Activated T-cell treated with anti-CD3 and anti-CD28 coated beads, Interleukin-2, amount 50 U/mL, for 4 hours (primary cell): ENCODE measurements at regions not wholly inside any gene's neighbourhood (a gene's known extent, or its start where the extent isn't known, plus 50 kb on each side); places are given as distances from the start of the nearest gene placed in this dataset.

Experiments
- ATAC-seq, 2 donors: fragments of 200-7000 bp; cut with Tn5 transposase; one replicate each; pipeline ENCODE4 v1.10.0; 2021
- DNase-seq: peaks from one replicate; pipeline ENCODE4 v3.0.0-alpha.2; 2020
- H3K27me3 Mint-ChIP-seq: one replicate; pipeline ENCODE4 v1.8.0; 2021; ENCODE audit warnings: low read depth, mixed read lengths
- H3K36me3 Mint-ChIP-seq: one replicate; pipeline ENCODE4 v1.8.0; 2022; ENCODE audit warnings: mixed read lengths; ENCODE audit not compliant: insufficient read depth
- H3K4me1 Mint-ChIP-seq: one replicate; pipeline ENCODE4 v1.8.0; 2021; ENCODE audit warnings: low read depth, mixed read lengths
- H3K4me3 Mint-ChIP-seq: one replicate; pipeline ENCODE4 v1.8.0; 2021; ENCODE audit warnings: mild to moderate bottlenecking, moderate library complexity, mixed read lengths
- H3K9me3 Mint-ChIP-seq: one replicate; pipeline ENCODE4 v1.8.0; 2021; ENCODE audit warnings: mixed read lengths

DNA sequence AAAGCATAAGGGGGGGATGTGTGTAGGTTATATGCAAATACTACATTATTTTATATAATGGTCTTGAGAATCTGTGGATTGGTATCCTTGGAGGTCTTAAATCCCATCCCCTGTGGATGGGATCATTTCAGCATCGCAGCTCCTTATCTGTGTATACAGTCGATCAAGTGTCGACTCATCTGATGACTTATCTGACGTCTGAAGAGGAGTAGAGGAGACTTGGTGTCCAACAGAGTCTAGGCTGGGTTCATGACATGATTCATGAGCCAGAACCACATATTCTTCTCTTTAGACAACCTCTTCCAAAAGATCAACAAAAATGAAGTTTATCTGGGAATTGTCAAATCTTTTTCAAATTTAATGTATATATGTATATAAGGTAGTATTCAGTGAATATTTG lies 220.7 kb downstream of the NR2F2 start:
- Mint-ChIP-seq H3K36me3 (no peaks in the 10 kb centered on the region), H3K9me3 (no peaks in the 10 kb centered on the region), H3K4me3 (no peak overlapping the region), H3K27me3 (no peaks in the 10 kb centered on the region), H3K4me1 (no peaks in the 10 kb centered on the region)
- DNase-seq (no peak), ATAC-seq (no peak)

GRCh38 chr15:96551722-96552121 lies 221.2 kb downstream of the NR2F2 start:
- Mint-ChIP-seq H3K4me3 (no peak overlapping the region), H3K9me3 (no peaks in the 10 kb centered on the region), H3K4me1 (no peaks in the 10 kb centered on the region), H3K36me3 (no peaks in the 10 kb centered on the region), H3K27me3 (no peaks in the 10 kb centered on the region)
- ATAC-seq, result no peak
- no peak for DNase-seq

GRCh38 chr15:96553006-96553405 lies 222.5 kb downstream of the NR2F2 start:
- Mint-ChIP-seq H3K4me1 (no peaks in the 10 kb centered on the region), H3K4me3 (no peak overlapping the region), H3K9me3 (no peaks in the 10 kb centered on the region), H3K27me3 (no peaks in the 10 kb centered on the region), H3K36me3 (no peaks in the 10 kb centered on the region)
- no peak for ATAC-seq
- no peak for DNase-seq

GRCh38 chr15:96553451-96553850 lies 223.0 kb downstream of the NR2F2 start:
- Mint-ChIP-seq H3K4me3 (no peak overlapping the region), H3K36me3 (no peaks in the 10 kb centered on the region), H3K4me1 (no peaks in the 10 kb centered on the region), H3K27me3 (no peaks in the 10 kb centered on the region), H3K9me3 (no peaks in the 10 kb centered on the region)
- DNase-seq (no peak), ATAC-seq (no peak)

GRCh38 chr15:96553931-96554330 lies 223.4 kb downstream of the NR2F2 start:
- Mint-ChIP-seq H3K4me1 (no peaks in the 10 kb centered on the region), H3K36me3 (no peaks in the 10 kb centered on the region), H3K9me3 (no peaks in the 10 kb centered on the region), H3K4me3 (no peak overlapping the region), H3K27me3 (no peaks in the 10 kb centered on the region)
- ATAC-seq (no peak), DNase-seq (no peak)

- Mint-ChIP-seq H3K9me3 (no peaks in the 10 kb centered on the region), H3K4me1 (no peaks in the 10 kb centered on the region), H3K4me3 (no peak overlapping the region), H3K27me3 (no peaks in the 10 kb centered on the region), H3K36me3 (no peaks in the 10 kb centered on the region)
- ATAC-seq (no peak), DNase-seq (no peak)
Measured at GRCh38 chr15:96554541-96554940, 224.0 kb downstream of the NR2F2 start.

DNA sequence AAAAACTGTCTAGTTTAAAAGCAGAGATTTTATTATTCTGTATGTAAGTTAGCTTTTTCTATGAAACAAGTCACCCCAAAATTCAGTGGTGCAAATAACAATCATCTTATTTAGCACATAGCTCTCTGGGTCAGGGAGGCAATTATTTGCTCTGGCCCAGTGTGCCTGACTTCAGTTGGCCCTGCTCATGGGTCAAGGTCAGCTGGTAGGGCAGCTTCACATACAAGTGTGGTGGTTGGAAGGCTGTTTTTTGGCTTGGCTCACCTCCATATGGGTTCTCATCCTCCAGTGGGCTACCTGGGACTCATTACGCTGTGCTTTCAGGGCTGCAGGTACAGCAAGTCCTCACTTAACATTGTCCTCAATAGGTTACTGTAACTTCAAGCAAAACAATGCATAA lies 228.6 kb downstream of the NR2F2 start:
- H3K4me1 Mint-ChIP-seq, result no peaks in the 10 kb centered on the region
- H3K4me3 Mint-ChIP-seq, result no peak overlapping the region
- H3K27me3 Mint-ChIP-seq, result peaks cover 2% of the 10 kb centered on the region
- H3K9me3 Mint-ChIP-seq, result no peaks in the 10 kb centered on the region
- DNase-seq (no peak), ATAC-seq (no peak)
- H3K36me3 Mint-ChIP-seq, result no peaks in the 10 kb centered on the region

- ATAC-seq (no peak), DNase-seq (no peak)
- Mint-ChIP-seq H3K27me3 (peaks cover 2% of the 10 kb centered on the region), H3K9me3 (no peaks in the 10 kb centered on the region), H3K4me3 (no peak overlapping the region), H3K36me3 (no peaks in the 10 kb centered on the region), H3K4me1 (no peaks in the 10 kb centered on the region)
Measured at GRCh38 chr15:96559631-96560030, 229.1 kb downstream of the NR2F2 start.

DNA sequence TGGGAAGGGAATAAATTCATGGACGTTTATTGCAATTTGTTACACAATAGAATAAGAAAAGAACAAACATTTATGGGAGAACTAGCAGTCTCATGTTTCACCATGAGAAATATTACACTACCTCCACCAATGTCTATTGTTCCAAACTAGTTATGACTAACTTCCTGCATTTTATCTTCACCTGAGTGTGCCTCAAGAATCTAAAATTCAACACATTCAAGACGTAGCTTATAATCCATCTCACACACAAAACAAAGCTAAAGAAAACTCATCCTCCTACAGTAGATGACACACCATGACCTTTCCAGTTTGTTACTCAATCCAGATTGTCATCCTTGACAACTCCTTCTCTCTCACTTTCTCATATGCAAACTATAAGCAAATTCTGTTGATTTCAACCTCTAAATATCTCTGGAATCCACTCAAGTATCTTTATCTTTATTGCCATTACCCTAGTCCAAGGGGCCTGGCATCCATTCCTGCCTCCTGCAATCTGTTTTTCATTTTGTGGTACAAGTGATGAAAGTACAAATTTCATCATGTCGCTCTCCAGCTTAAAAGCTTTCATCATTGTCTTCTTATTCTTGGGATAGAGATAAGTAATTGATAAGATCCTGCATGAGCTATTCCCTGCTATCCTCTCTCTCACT lies 229.9 kb downstream of the NR2F2 start:
- DNase-seq, result no peak
- H3K27me3 Mint-ChIP-seq, result peaks cover 2% of the 10 kb centered on the region
- H3K4me1 Mint-ChIP-seq, result no peaks in the 10 kb centered on the region
- H3K9me3 Mint-ChIP-seq, result no peaks in the 10 kb centered on the region
- ATAC-seq, result no peak
- no peaks in the 10 kb centered on the region for H3K36me3 Mint-ChIP-seq
- no peak overlapping the region for H3K4me3 Mint-ChIP-seq

DNA sequence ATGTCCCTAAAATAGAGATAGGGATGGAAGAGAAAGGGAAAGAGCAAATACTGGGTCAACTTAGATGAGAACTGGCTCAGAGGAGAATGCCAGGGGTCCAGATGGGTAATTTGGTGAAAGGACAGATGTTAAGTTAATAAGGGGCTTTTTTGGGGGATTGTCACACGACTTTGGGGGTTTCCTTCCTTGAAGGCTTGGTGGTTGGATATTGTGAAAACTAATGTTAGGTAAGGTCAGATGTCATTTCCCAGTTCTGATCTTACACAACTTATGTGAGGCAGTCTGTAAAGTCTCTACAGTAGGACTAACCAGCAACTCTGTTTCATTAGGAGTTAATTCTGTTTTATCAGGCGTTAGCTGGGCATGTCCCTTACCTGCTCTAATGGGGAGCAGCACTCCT lies 231.1 kb downstream of the NR2F2 start:
- Mint-ChIP-seq H3K4me3 (no peak overlapping the region), H3K27me3 (peaks cover 2% of the 10 kb centered on the region), H3K9me3 (no peaks in the 10 kb centered on the region), H3K4me1 (no peaks in the 10 kb centered on the region), H3K36me3 (no peaks in the 10 kb centered on the region)
- ATAC-seq (no peak), DNase-seq (no peak)

DNA sequence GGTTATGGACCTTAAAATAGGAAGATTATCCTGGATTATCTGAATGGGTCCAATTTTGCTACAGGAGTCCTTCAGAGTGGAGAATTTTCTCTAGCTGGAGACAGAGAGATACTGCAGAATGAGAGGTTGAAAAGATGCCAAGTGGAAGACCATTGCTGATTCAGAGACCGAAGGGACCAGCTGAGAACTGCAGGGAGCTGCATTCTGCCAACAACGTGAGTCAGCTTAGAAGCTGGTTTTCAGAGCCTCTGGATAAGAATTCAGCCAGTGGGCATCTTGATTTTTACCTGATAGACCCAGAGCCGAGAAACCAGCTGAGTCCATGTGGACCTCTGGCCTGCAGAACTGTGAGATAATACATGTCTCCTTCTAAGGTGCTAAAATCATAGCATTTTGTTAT lies 234.0 kb downstream of the NR2F2 start:
- DNase-seq, result no peak
- no peaks in the 10 kb centered on the region for H3K4me1 Mint-ChIP-seq
- H3K4me3 Mint-ChIP-seq, result no peak overlapping the region
- H3K36me3 Mint-ChIP-seq, result no peaks in the 10 kb centered on the region
- peaks cover 2% of the 10 kb centered on the region for H3K27me3 Mint-ChIP-seq
- no peaks in the 10 kb centered on the region for H3K9me3 Mint-ChIP-seq
- ATAC-seq, result no peak

- Mint-ChIP-seq H3K27me3 (peaks cover under 1% of the 10 kb centered on the region), H3K9me3 (no peaks in the 10 kb centered on the region), H3K36me3 (no peaks in the 10 kb centered on the region), H3K4me3 (no peak overlapping the region), H3K4me1 (no peaks in the 10 kb centered on the region)
- DNase-seq (no peak), ATAC-seq (no peak)
Measured at GRCh38 chr15:96565266-96565665, 234.8 kb downstream of the NR2F2 start.

GRCh38 chr15:96574782-96575181 lies 244.3 kb downstream of the NR2F2 start:
- H3K4me3 Mint-ChIP-seq, result no peak overlapping the region
- H3K9me3 Mint-ChIP-seq, result peaks cover 6% of the 10 kb centered on the region
- DNase-seq (no peak), ATAC-seq (no peak)
- no peaks in the 10 kb centered on the region for H3K27me3 Mint-ChIP-seq
- H3K36me3 Mint-ChIP-seq, result no peaks in the 10 kb centered on the region
- no peaks in the 10 kb centered on the region for H3K4me1 Mint-ChIP-seq

DNA sequence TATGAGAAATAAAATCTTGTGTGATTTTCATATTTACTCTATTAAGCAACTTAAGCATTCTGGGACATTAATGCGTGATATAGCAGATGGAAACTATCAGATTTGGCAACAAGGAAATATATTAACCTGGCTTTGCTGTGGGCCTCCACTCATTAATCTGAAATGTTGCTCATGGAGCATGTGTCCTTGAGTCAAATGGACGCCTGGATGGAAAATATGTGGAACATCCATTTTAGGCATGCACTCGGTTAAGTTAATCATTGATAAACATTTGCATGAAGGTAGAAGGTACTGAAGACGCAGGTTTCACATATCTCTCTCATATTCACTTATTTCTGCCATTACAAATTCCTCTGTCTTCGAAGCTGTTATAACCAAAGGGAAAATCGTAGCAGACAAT lies 246.1 kb downstream of the NR2F2 start:
- Mint-ChIP-seq H3K36me3 (no peaks in the 10 kb centered on the region), H3K27me3 (no peaks in the 10 kb centered on the region), H3K4me3 (no peak overlapping the region), H3K9me3 (peaks cover 6% of the 10 kb centered on the region), H3K4me1 (no peaks in the 10 kb centered on the region)
- ATAC-seq, result no peak
- no peak for DNase-seq

DNA sequence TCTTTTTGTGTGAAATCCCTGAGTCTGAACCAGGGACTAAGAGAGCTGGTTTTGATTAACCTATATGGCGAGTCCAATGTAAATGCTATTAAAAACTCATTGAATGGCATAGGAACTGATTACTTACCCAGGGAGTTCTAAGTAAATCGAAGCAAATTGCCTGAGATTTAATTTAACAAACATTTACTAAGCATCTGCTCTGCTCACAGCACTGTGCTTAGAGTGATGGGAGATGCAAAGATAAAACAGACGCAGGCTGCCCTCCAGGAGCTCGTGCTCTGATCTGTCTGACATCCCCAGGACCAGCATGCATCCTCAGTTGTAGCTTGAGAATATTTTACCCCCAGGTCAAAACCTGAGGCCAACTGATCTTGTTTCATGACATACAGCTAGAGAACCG lies 247.9 kb downstream of the NR2F2 start:
- Mint-ChIP-seq H3K4me1 (no peaks in the 10 kb centered on the region), H3K36me3 (no peaks in the 10 kb centered on the region), H3K27me3 (no peaks in the 10 kb centered on the region), H3K9me3 (no peaks in the 10 kb centered on the region), H3K4me3 (no peak overlapping the region)
- no peak for ATAC-seq
- no peak for DNase-seq

DNA sequence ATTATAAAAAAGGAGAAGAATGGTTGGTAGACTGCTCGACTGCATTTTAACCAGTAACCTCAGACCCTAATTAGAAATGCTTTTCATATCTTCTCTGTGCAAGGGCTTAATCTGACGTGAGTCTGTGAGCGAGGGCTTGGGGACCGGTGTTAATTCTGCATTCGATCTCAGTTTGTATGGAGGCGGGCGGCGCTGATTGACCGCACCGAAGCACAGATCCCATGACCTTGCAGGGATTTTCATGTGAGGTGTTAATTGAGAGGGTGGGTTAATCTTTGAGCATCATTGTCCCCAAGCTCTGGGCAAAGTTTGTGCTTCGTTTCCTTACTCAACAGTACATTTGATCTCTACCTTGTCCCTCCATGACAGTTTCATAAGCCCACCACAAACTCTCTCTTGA lies 250.9 kb downstream of the NR2F2 start:
- ATAC-seq (no peak), DNase-seq (no peak)
- no peaks in the 10 kb centered on the region for H3K27me3 Mint-ChIP-seq
- H3K4me1 Mint-ChIP-seq, result no peaks in the 10 kb centered on the region
- no peaks in the 10 kb centered on the region for H3K36me3 Mint-ChIP-seq
- no peak overlapping the region for H3K4me3 Mint-ChIP-seq
- no peaks in the 10 kb centered on the region for H3K9me3 Mint-ChIP-seq
